ENCODE measurements at regions not wholly inside any gene's neighbourhood (a gene's known extent, or its start where the extent isn't known, plus 50 kb on each side); places are given as distances from the start of the nearest gene placed in this dataset.
A peak's percentile ranks its signal among the peaks of the same experiment; 100 is the strongest.

GRCh38 chrX:45454290-45454689 lies 253.6 kb upstream of the DIPK2B start:
- no peak overlapping the region for H3K4ac ChIP-seq (ENCODE audit: low read depth, low read length)
- H2BK12ac ChIP-seq (ENCODE audit: insufficient read length, low read depth, low read length), result no peak overlapping the region
- H3K4me3 Mint-ChIP-seq, result no peak overlapping the region; a peak in 1 of 5 replicates
- no peaks in the 10 kb centered on the region for H3K79me1 ChIP-seq (ENCODE audit: insufficient read depth, low read depth, low read length, poor library complexity, severe bottlenecking)
- no peaks in the 10 kb centered on the region for H3K23me2 ChIP-seq (ENCODE audit: insufficient read length, low read depth, low read length, poor library complexity, severe bottlenecking)
- no peaks in the 10 kb centered on the region for H3K27me3 ChIP-seq (ENCODE audit: insufficient read depth, low read length)
- no peak overlapping the region for H4K91ac ChIP-seq (ENCODE audit: insufficient read length, low read depth, low read length)
- peaks cover 4 to 20% (median 18%) of the 10 kb centered on the region in 3 experiments for H3K36me3 Mint-ChIP-seq (ENCODE audit: insufficient read depth in 1 of 3, low read depth in 3 of 3)
- H3K56ac ChIP-seq (ENCODE audit: insufficient read length, low read depth, low read length), result no peak overlapping the region
- no peaks in the 10 kb centered on the region for H3K79me2 ChIP-seq (ENCODE audit: insufficient read depth, low read length)
- H3K27ac Mint-ChIP-seq, result peak overlapping the region; percentile 35 to 51 (median 46); a peak in 4 of 7 replicates
- H3K4me2 ChIP-seq (ENCODE audit: insufficient read depth, insufficient read length, low read length), result no peak overlapping the region
- no peak overlapping the region for H3K18ac ChIP-seq (ENCODE audit: insufficient read length, low read depth, low read length)
- no peak overlapping the region for H4K5ac ChIP-seq (ENCODE audit: insufficient read length, low read depth, low read length)
- no peak overlapping the region for H3K9ac ChIP-seq (ENCODE audit: extremely low read depth, insufficient read length, low read length)
- no CpG with 5 or more reads among the region's 2 CpGs for WGBS (ENCODE audit: extremely low coverage, insufficient read length, low lambda C conversion rate)
- H4K20me1 ChIP-seq (ENCODE audit: control insufficient read depth, insufficient read depth, insufficient read length), result no peaks in the 10 kb centered on the region
- no peak for TF ChIP-seq CTCF (conservative IDR thresholded peaks at IDR 0.05)
- no peaks in the 10 kb centered on the region for H3K9me3 ChIP-seq (ENCODE audit: control insufficient read depth, low read depth, low read length)
- DNase-seq, result no peak
- H2AFZ ChIP-seq (ENCODE audit: low read length), result no peak overlapping the region
- no peak overlapping the region for H3K27ac ChIP-seq (ENCODE audit: insufficient read length, low read depth, low read length)
- H3K9me3 Mint-ChIP-seq, result peaks cover 71 to 78% of the 10 kb centered on the region in 2 experiments
- no peak overlapping the region for H3T11ph ChIP-seq (ENCODE audit: low read length)
- no peak overlapping the region for H4K8ac ChIP-seq (replicated peaks; ENCODE audit: insufficient read length, low read depth, low read length)
- H3K4me1 Mint-ChIP-seq, result peaks cover 37 to 38% of the 10 kb centered on the region in 2 experiments
- H3K14ac ChIP-seq (ENCODE audit: insufficient read depth, low read length), result no peak overlapping the region
- no peak overlapping the region for H2AK5ac ChIP-seq (ENCODE audit: insufficient read length, low read length)
- H3K23ac ChIP-seq (ENCODE audit: insufficient read length, low read depth, low read length), result no peak overlapping the region
- H3K4me1 ChIP-seq (ENCODE audit: insufficient read depth, low read length), result peaks cover 8% of the 10 kb centered on the region; the same call in 1 of the 2 replicates
- no peak overlapping the region for H2BK20ac ChIP-seq (ENCODE audit: low read depth, low read length, poor library complexity, severe bottlenecking)
- no peak overlapping the region for H2BK5ac ChIP-seq (ENCODE audit: insufficient read length, low read length)
- H2BK15ac ChIP-seq (ENCODE audit: low read depth, low read length), result no peak overlapping the region
- no peaks in the 10 kb centered on the region for H3K27me3 Mint-ChIP-seq (ENCODE audit: low read depth)
- H2BK120ac ChIP-seq (ENCODE audit: low read depth, low read length, poor library complexity, severe bottlenecking), result no peak overlapping the region
